Astrocyte (in vitro differentiated cells and primary cell): ENCODE measurements at regions not wholly inside any gene's neighbourhood (a gene's known extent, or its start where the extent isn't known, plus 50 kb on each side); places are given as distances from the start of the nearest gene placed in this dataset.
A peak's percentile ranks its signal among the peaks of the same experiment; 100 is the strongest.

Experiments
- DNase-seq: peaks from one replicate; pipeline ENCODE4 v3.0.0-alpha.2; 2010; ENCODE audit warnings: low read depth
- FAIRE-seq: peaks from 2 replicates; lab custom pipeline; 2011; peaks lifted over from hg19 to GRCh38; lab: Jason Lieb, UNC
- H2AFZ ChIP-seq: 2 replicates; pipeline ENCODE4 v1.6.0; 2012; ENCODE audit warnings: low read depth, low read length, inconsistent platforms
- H3K27ac ChIP-seq: 2 replicates; pipeline ENCODE4 v1.5.1; 2011; ENCODE audit warnings: low read depth, low read length, inconsistent platforms
- H3K27me3 ChIP-seq: 2 replicates; pipeline ENCODE4 v1.6.0; 2011; ENCODE audit warnings: low read length, inconsistent platforms; ENCODE audit not compliant: insufficient read depth
- H3K36me3 ChIP-seq: 2 replicates; pipeline ENCODE4 v1.5.1; 2011; ENCODE audit warnings: low read length, inconsistent platforms; ENCODE audit not compliant: insufficient read depth
- H3K4me1 ChIP-seq: 2 replicates; pipeline ENCODE4 v1.5.1; 2011; ENCODE audit warnings: low read length, inconsistent platforms; ENCODE audit not compliant: insufficient read depth
- H3K4me2 ChIP-seq: 2 replicates; pipeline ENCODE4 v1.6.0; 2012; ENCODE audit warnings: low read length, inconsistent platforms
- H3K4me3 ChIP-seq: 2 replicates; pipeline ENCODE4 v1.5.1; 2011; ENCODE audit warnings: low read depth, mild to moderate bottlenecking, low read length, inconsistent platforms; ENCODE audit not compliant: insufficient read depth
- H3K79me2 ChIP-seq: 2 replicates; pipeline ENCODE4 v1.6.0; 2012; ENCODE audit warnings: mild to moderate bottlenecking, low read length, inconsistent platforms; ENCODE audit not compliant: insufficient read depth
- H3K9ac ChIP-seq: 2 replicates; pipeline ENCODE4 v1.6.0; 2012; ENCODE audit warnings: mild to moderate bottlenecking, low read length, inconsistent platforms
- H3K9me3 ChIP-seq: 2 replicates; pipeline ENCODE4 v1.5.1; 2012; ENCODE audit warnings: low read depth, mild to moderate bottlenecking, low read length, inconsistent platforms; ENCODE audit not compliant: insufficient read depth
- H4K20me1 ChIP-seq: 2 replicates; pipeline ENCODE4 v1.6.0; 2012; ENCODE audit warnings: low read length, inconsistent platforms; ENCODE audit not compliant: insufficient read depth
- H3K27ac Mint-ChIP-seq: one replicate; pipeline ENCODE4 v1.8.0; 2021; ENCODE audit warnings: mild to moderate bottlenecking, mixed read lengths; ENCODE audit not compliant: unreplicated experiment
- H3K27me3 Mint-ChIP-seq: one replicate; pipeline ENCODE4 v1.8.0; 2021; ENCODE audit warnings: low read depth, mixed read lengths; ENCODE audit not compliant: unreplicated experiment
- H3K36me3 Mint-ChIP-seq: one replicate; pipeline ENCODE4 v1.8.0; 2021; ENCODE audit warnings: low read depth, mixed read lengths; ENCODE audit not compliant: unreplicated experiment
- H3K4me1 Mint-ChIP-seq: one replicate; pipeline ENCODE4 v1.8.0; 2021; ENCODE audit warnings: low read depth, mixed read lengths; ENCODE audit not compliant: unreplicated experiment
- H3K4me3 Mint-ChIP-seq: one replicate; pipeline ENCODE4 v1.8.0; 2021; ENCODE audit warnings: mild to moderate bottlenecking, moderate library complexity, mixed read lengths; ENCODE audit not compliant: unreplicated experiment
- H3K9me3 Mint-ChIP-seq: one replicate; pipeline ENCODE4 v1.8.0; 2021; ENCODE audit warnings: mild to moderate bottlenecking, mixed read lengths; ENCODE audit not compliant: unreplicated experiment
- CTCF ChIP-seq: IDR thresholded peaks from 2 replicates; pipeline ENCODE4 v1.5.1; 2011; ENCODE audit warnings: low read depth, mild to moderate bottlenecking, inconsistent platforms, low read length, moderate library complexity; ENCODE audit not compliant: insufficient read depth
- EZH2 ChIP-seq: IDR thresholded peaks from 2 replicates; pipeline ENCODE4 v1.6.1; 2012; ENCODE audit warnings: mild to moderate bottlenecking, low read length, inconsistent platforms; ENCODE audit not compliant: insufficient read depth

- H3K4me3 ChIP-seq = no peak overlapping the region
- H3K36me3 ChIP-seq = no peaks in the 10 kb centered on the region
- Mint-ChIP-seq H3K27ac (no peak overlapping the region), H3K4me1 (peaks cover 28% of the 10 kb centered on the region), H3K9me3 (no peaks in the 10 kb centered on the region), H3K36me3 (no peaks in the 10 kb centered on the region), H3K4me3 (no peak overlapping the region), H3K27me3 (peaks cover 1% of the 10 kb centered on the region)
- DNase-seq (no peak), FAIRE-seq (no peak)
- no peaks in the 10 kb centered on the region for H4K20me1 ChIP-seq
- no peak overlapping the region for H3K4me2 ChIP-seq
- TF ChIP-seq EZH2 = no peak
- no peak for TF ChIP-seq CTCF
- H3K9ac ChIP-seq = no peak overlapping the region
- H3K27ac ChIP-seq = no peak overlapping the region
- no peak overlapping the region for H2AFZ ChIP-seq
- no peaks in the 10 kb centered on the region for H3K27me3 ChIP-seq
- peaks cover 19% of the 10 kb centered on the region for H3K4me1 ChIP-seq
- H3K9me3 ChIP-seq = peaks cover 3% of the 10 kb centered on the region
- H3K79me2 ChIP-seq = no peaks in the 10 kb centered on the region
Observed at GRCh38 chr10:3396116-3396515, 223.5 kb upstream of the PITRM1 start.

GRCh38 chr10:3395458-3395861 lies 222.9 kb upstream of the PITRM1 start:
- Mint-ChIP-seq H3K4me3 (no peak overlapping the region), H3K36me3 (no peaks in the 10 kb centered on the region), H3K27me3 (peaks cover 5% of the 10 kb centered on the region), H3K9me3 (no peaks in the 10 kb centered on the region), H3K27ac (peak overlapping the region; percentile 21), H3K4me1 (peaks cover 28% of the 10 kb centered on the region)
- peaks cover 3% of the 10 kb centered on the region for H3K9me3 ChIP-seq
- H3K4me1 ChIP-seq = peaks cover 12% of the 10 kb centered on the region
- no peak overlapping the region for H3K27ac ChIP-seq
- FAIRE-seq (no peak), DNase-seq (no peak)
- H3K4me2 ChIP-seq = no peak overlapping the region
- H3K27me3 ChIP-seq = no peaks in the 10 kb centered on the region
- H3K79me2 ChIP-seq = no peaks in the 10 kb centered on the region
- no peak overlapping the region for H3K4me3 ChIP-seq
- H4K20me1 ChIP-seq = no peaks in the 10 kb centered on the region
- H3K9ac ChIP-seq = no peak overlapping the region
- H3K36me3 ChIP-seq = no peaks in the 10 kb centered on the region
- no peak overlapping the region for H2AFZ ChIP-seq
- no peak for TF ChIP-seq EZH2
- TF ChIP-seq CTCF = no peak

- peak; percentile 5 for FAIRE-seq
- Mint-ChIP-seq H3K4me1 (peaks cover 24% of the 10 kb centered on the region), H3K9me3 (no peaks in the 10 kb centered on the region), H3K36me3 (no peaks in the 10 kb centered on the region), H3K4me3 (no peak overlapping the region), H3K27ac (no peak overlapping the region), H3K27me3 (peaks cover 5% of the 10 kb centered on the region)
- H3K79me2 ChIP-seq = no peaks in the 10 kb centered on the region
- no peak overlapping the region for H3K4me3 ChIP-seq
- H3K4me2 ChIP-seq = no peak overlapping the region
- peaks cover 8% of the 10 kb centered on the region for H3K4me1 ChIP-seq
- no peak overlapping the region for H3K27ac ChIP-seq
- TF ChIP-seq CTCF (no peak), EZH2 (no peak)
- no peaks in the 10 kb centered on the region for H3K36me3 ChIP-seq
- no peaks in the 10 kb centered on the region for H4K20me1 ChIP-seq
- H2AFZ ChIP-seq = no peak overlapping the region
- H3K27me3 ChIP-seq = no peaks in the 10 kb centered on the region
- H3K9me3 ChIP-seq = peaks cover 3% of the 10 kb centered on the region
- no peak for DNase-seq
- H3K9ac ChIP-seq = no peak overlapping the region
Observed at GRCh38 chr10:3395041-3395440, 222.5 kb upstream of the PITRM1 start.
